ENCODE measurements at regions not wholly inside any gene's neighbourhood (a gene's known extent, or its start where the extent isn't known, plus 50 kb on each side); places are given as distances from the start of the nearest gene placed in this dataset.

DNA sequence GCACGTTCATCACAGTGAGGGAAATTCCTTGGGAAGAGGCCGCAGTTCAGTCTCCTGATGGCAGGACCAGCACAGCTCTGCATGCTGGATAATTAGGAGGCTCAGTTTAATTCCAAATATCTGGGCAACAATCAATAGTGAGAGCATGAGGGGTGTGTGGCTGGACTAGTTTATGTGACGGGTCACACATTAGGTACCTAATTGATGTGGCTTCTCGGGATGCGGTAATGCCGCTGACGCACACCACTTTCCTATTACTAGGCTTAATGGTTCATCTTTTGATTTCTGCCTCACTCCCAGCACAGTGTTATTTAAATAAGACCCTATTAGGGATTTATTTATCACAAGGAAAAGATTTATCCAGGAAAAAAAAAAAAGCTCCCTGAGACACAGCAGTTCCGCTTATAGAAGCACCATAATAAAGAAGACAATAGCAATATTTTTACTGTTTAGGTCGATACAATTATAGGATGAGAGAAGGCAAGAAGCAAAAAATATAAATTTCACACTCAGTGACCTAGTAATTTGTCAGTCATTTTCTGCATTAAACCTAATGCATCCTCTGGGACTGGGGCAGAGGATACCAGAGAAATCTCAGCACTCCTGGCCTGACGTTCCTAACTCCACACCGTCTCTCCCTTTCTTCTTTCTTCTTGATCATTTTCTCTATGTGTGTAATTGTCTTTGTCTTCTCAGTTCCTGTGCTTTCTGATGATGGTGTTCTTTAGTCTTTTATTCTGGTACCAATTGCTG lies 264.7 kb upstream of the SLC14A2 start:
- peak overlapping the region; percentile 59 to 83 for H3K27ac ChIP-seq

DNA sequence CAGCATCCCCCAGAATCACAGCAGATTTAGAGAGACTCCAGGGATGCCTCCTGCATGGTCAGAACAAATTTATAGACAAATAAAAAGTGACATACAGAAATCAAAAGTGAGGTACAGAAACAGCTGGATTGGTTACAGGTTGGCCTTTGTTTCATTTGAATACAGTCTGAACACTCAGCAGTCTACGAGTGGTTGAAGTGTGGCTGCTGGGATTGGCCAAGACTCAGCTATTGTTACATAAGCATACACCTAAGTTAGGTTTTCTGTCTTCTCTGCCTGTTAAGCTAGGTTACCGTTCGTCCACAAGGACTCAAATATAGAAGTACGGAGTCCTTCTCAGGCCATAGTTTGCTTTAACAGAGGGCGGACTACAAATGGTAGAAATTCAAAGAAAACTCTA lies 262.4 kb upstream of the SLC14A2 start:
- in situ Hi-C loops (cut with MboI; ENCODE audit: low pct_unique_long_range_greater_than_20kb in 2 of 9, low sequenced_read_pairs in 9 of 9, unreplicated experiment in 9 of 9) = no loop called here
- H3K4me1 ChIP-seq (replicated peaks in 1 of 2) = peaks cover 14 to 46% of the 10 kb centered on the region in 2 donors
- no peak overlapping the region for H3K4me3 ChIP-seq
- no peak overlapping the region for H3K27ac ChIP-seq
- WGBS, 10 experiments = 68 to 100% (median 91%) methylated on average over 1 to 5 of the region's 5 CpGs
- ATAC-seq (replicated peaks in 6 of 8) = no peak

More for the DNA sequence above, 264.7 kb upstream of the SLC14A2 start:
- peak in 5 of 8 experiments; percentile 91 to 97 (median 94) for ATAC-seq (replicated peaks in 6 of 8)
- no peak overlapping the region for H3K4me3 ChIP-seq
- peaks cover 12 to 44% of the 10 kb centered on the region in 2 donors for H3K4me1 ChIP-seq (replicated peaks in 1 of 2)
- 31 to 90% (median 50%) methylated on average over 2 to 8 of the region's 11 CpGs; no CpG with 5 or more reads in 1 of the 10 experiments for WGBS, 10 experiments
- in situ Hi-C loops (cut with MboI; ENCODE audit: low pct_unique_long_range_greater_than_20kb in 2 of 9, low sequenced_read_pairs in 9 of 9, unreplicated experiment in 9 of 9) = no loop called here

DNA sequence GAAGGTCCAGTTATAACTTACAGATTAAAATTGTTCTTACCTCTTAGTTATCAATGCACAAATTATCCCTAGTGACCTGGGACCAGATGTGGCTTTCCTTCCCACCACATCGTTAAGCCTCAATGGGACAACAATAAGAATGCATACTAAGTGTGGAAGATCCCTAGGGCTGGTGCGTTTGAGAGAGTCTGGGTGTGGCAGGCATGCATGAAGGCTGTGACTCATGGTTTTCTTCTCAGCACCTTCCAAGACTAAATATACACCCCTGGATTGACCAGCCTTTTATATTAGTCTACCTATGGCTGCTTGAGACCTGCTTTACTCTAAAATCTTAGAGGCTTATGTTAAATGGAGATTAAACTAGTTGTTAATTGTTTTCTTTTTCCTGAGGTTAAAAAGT lies 261.7 kb upstream of the SLC14A2 start:
- 0 to 86% (median 58%) methylated on average over 1 to 2 of the region's 2 CpGs; no CpG with 5 or more reads in 4 of the 10 experiments for WGBS, 10 experiments
- Histone ChIP-seq H3K4me3 (no peak overlapping the region), H3K4me1 (replicated peaks in 1 of 2) (peaks cover 15 to 47% of the 10 kb centered on the region in 2 donors), H3K27ac (no peak overlapping the region)
- peak in 3 of 8 experiments; percentile 44 to 99 (median 98) for ATAC-seq (replicated peaks in 6 of 8)
- in situ Hi-C loops (cut with MboI; ENCODE audit: low pct_unique_long_range_greater_than_20kb in 2 of 9, low sequenced_read_pairs in 9 of 9, unreplicated experiment in 9 of 9) = no loop called here

DNA sequence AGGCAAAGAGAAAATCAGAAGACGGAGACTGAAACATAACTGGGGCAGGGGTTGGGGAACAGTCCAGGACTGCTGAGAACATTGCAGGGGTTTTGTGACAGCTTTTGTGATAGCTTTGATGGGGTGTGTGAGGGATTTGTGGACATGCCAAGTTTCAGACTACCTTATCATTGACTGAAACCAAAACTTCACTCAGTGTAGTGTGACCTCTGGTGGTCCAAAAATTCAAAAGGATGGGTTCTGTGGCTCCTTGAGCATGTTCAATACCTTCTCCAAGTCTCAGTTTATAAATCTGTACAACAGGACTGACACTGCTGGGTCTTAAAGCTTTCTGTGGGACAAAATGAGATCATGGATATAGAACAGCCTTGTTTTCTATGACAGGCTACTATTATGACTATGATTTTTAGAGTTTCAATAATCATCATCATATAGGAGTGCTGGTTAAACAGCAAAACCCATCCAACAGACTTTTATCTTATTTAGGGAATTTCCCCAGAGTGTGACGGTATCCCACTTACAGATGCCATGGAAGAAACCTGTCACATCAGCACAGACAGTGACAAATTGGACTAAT lies 259.2 kb upstream of the SLC14A2 start:
- Histone ChIP-seq H3K4me3 (no peak overlapping the region), H3K27ac (no peak overlapping the region), H3K4me1 (replicated peaks in 1 of 2) (peaks cover 12 to 28% of the 10 kb centered on the region in 2 donors)
- no peak for ATAC-seq (replicated peaks in 6 of 8)
- WGBS, 10 experiments = 100% methylated on average over 1 to 2 of the region's 2 CpGs; no CpG with 5 or more reads in 4 of the 10 experiments
- in situ Hi-C loops (cut with MboI; ENCODE audit: low pct_unique_long_range_greater_than_20kb in 2 of 9, low sequenced_read_pairs in 9 of 9, unreplicated experiment in 9 of 9) = no loop called here

DNA sequence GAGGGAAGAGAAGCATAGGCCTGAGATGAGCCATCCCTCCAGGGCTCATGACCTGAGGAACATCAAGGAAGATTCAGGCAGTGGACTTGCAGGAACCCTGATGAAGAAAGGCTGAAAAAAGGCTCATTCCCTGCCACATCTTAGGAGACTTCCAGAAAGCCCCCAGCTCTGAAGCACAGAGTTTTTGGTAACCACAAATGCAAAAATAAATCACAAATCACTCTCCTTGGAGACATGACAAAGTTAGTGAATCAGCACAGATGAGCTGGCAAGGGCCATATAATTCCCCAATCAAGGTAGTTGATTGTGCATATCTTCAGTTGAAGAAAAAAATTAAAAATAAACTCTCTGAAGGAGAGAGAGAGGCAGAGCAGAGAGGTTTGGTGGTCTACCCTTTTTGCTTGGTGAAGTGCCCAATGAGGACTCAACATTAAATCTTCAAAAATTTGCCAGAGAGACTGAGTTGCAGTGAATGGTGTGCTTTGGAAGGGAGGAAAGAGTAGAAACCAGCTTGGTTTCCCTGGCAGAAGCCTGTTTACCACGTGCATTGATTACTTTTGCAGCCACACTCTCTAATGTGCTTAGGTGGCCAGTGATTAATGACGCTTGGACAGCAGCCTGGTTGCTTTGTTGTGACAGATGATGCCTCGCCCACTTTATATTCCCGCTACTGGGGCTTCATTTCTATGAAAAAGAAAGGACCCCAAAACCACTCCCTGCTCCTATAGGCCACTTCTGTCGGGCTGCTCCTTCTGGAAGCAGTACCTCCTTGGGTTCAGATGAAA lies 257.4 kb upstream of the SLC14A2 start:
- peak in 7 of 8 experiments; percentile 9 to 71 (median 48) for ATAC-seq (replicated peaks in 6 of 8)
- Histone ChIP-seq H3K4me1 (replicated peaks in 1 of 2) (peaks cover 13 to 21% of the 10 kb centered on the region in 2 donors), H3K27ac (no peak overlapping the region), H3K4me3 (no peak overlapping the region)
- WGBS, 10 experiments = 0 to 100% (median 67%) methylated on average over 1 to 5 of the region's 5 CpGs; no CpG with 5 or more reads in 1 of the 10 experiments
- in situ Hi-C loops (cut with MboI; ENCODE audit: low pct_unique_long_range_greater_than_20kb in 2 of 9, low sequenced_read_pairs in 9 of 9, unreplicated experiment in 9 of 9) = no loop called here

DNA sequence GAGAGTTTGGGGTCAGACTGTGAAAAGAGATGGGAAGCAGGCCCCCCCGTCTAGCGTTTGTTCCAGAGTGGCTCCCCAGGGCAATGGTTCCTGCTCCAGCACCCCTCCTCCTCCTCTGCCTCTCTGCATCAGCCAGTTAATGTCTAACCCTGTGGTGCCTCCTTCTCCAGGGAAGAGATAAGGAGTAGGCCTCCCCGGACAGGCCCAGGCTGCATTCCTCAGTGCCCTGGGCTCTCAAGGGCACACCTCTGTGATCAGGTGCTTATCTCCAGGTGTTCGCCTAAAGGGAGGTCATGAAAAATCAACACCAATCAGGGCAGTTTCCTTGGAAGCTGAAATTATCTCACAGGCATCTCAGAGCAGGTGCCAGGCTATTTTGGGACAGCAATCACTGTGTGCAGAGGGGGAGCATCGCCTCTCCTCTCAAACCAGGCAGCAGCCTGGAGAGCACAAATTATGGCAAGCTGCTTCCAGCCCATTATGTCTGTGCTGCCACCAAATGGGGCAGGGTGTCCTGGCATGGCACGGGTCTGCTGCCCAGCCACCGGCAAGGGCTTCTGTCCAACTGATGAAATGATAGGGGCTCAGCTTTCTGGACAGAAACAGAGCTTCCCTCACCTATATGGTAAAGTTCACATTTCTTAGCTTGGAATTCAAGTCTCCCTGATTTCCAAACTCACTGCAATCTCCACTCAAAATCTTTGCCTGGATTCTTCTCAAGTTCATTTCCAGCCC lies 255.8 kb upstream of the SLC14A2 start:
- peaks cover 5 to 7% of the 10 kb centered on the region in 2 donors for H3K4me1 ChIP-seq (replicated peaks in 1 of 2)
- WGBS, 10 experiments = 67 to 100% (median 90%) methylated on average over 1 to 4 of the region's 7 CpGs; no CpG with 5 or more reads in 3 of the 10 experiments
- in situ Hi-C loops (cut with MboI; ENCODE audit: low pct_unique_long_range_greater_than_20kb in 2 of 9, low sequenced_read_pairs in 9 of 9, unreplicated experiment in 9 of 9) = no loop called here
- H3K27ac ChIP-seq = no peak overlapping the region
- H3K4me3 ChIP-seq = no peak overlapping the region
- ATAC-seq (replicated peaks in 6 of 8) = no peak

DNA sequence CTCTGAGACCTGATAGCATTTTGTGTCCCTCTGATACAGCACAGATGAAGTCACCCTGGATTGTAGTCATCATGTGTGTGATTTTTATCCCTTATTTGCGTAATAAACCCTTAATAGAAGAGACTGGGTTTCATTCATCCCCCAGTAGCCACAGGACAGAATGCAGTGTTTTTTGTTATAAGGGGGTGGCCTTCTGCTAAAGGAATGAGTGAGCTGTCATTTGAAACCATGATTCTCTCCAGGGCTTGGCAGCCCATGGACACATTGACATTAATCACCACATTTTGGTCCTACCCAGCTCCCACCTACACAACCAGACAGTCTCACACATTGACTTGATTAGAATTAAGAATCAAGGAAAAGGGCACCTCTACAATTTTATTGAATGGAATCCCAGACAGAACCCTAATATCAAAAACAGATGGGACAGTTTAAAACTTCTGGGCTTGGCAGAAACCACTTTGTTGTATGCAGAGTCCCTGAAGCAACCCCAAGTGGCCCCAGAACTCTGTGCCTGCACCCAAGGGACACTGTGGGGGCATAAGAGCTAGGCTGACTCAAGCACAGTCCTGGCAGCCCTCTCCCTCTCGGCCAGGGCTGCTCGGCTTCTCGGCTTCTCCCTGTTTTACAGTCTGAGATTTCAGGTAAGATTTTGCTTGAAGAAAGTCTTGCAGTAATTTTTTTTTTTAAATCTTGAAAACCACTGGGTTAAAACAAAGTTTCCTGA lies 254.0 kb upstream of the SLC14A2 start:
- peak in 5 of 8 experiments; percentile 32 to 78 (median 53) for ATAC-seq (replicated peaks in 6 of 8)
- 52 to 100% (median 100%) methylated on average over 2 to 4 of the region's 4 CpGs; no CpG with 5 or more reads in 5 of the 10 experiments for WGBS, 10 experiments
- in situ Hi-C loops (cut with MboI; ENCODE audit: low pct_unique_long_range_greater_than_20kb in 2 of 9, low sequenced_read_pairs in 9 of 9, unreplicated experiment in 9 of 9) = no loop called here
- Histone ChIP-seq H3K4me1 (replicated peaks in 1 of 2) (peaks cover 3 to 7% of the 10 kb centered on the region in 2 donors), H3K4me3 (no peak overlapping the region), H3K27ac (no peak overlapping the region)

DNA sequence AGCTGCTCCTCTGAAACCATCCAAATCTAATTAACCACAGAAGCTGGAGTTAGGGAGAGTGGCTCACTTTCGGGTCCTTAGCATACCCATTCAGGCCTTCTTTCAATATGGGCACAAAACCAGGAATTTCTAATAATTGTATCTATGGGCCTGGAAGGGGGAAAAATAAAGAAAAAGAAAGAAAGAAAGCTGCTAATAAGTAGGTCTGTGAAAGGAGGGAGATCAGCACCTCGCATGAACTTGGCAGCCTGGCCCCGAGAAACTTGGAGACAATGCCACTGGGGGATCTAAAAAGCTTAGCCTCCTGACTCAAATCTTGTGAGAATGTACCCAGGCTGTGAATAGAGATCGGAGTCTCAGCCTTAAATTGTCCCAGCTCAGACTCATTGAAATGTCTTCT lies 252.1 kb upstream of the SLC14A2 start:
- 68 to 100% (median 90%) methylated on average over 1 to 4 of the region's 4 CpGs; no CpG with 5 or more reads in 1 of the 10 experiments for WGBS, 10 experiments
- Histone ChIP-seq H3K4me3 (no peak overlapping the region), H3K27ac (no peak overlapping the region), H3K4me1 (replicated peaks in 1 of 2) (peaks cover 0 to 4% of the 10 kb centered on the region in 2 donors)
- in situ Hi-C loops (cut with MboI; ENCODE audit: low pct_unique_long_range_greater_than_20kb in 2 of 9, low sequenced_read_pairs in 9 of 9, unreplicated experiment in 9 of 9) = no loop called here
- ATAC-seq (replicated peaks in 6 of 8) = no peak

DNA sequence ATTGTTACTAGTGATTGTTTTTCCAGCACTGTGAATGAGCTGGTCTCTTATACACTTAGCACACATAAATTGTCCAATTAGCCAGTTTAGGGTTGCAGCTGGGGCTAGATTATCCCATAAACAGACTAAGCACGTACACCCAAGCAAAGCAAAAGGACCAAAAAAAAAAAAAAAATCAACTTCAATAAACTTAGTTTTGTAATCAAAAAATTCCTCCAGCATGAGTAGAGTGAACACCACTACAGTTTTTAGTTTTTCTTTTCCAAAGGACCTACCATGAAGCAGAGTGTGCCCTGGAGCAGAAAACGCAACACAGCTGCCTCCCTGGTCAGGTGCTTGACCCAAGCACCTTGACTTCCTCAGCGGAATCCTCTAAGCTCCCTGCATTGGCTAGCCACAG lies 249.4 kb upstream of the SLC14A2 start:
- in situ Hi-C loops (cut with MboI; ENCODE audit: low pct_unique_long_range_greater_than_20kb in 2 of 9, low sequenced_read_pairs in 9 of 9, unreplicated experiment in 9 of 9) = no loop called here
- Histone ChIP-seq H3K4me1 (replicated peaks in 1 of 2) (peaks cover 13 to 14% of the 10 kb centered on the region in 2 donors), H3K27ac (no peak overlapping the region), H3K4me3 (no peak overlapping the region)
- ATAC-seq (replicated peaks in 6 of 8) = no peak
- WGBS, 10 experiments = 0 to 100% (median 53%) methylated on average over 1 to 2 of the region's 3 CpGs; no CpG with 5 or more reads in 2 of the 10 experiments

DNA sequence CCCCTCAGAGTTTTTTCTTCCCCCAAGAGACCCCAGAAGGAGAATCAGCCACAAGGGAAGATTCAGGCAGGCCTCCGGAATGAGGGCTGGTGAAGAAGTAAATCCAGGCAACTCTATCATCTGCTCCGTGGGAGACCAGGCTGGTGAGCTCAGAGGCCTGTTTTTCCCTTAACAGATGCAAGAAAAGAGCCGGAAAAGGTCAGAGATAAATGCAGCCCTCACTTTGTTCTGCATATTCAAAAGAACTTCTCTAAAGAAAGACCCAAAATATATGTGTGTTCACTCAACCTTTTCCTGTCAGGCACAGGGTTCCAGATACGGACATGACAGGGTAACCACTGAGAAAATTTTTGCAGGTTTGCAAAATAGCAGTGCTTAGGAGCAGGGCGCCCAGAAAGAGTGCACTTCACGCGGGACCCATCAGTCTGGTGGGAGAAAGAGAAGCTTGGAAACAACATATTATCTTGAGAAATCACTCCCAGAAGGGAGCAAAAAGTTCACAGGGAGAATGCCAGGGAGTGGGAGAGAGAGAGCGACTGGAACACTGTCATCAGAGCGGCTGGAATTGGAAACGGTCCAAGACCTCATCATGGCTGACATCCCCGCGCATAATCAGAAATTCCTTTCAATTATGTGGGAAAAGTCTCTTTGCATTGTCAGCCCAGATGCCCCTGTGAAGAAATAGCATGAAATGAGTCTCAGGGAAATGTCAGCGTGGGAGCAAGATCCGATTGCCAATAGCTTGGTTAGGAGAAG lies 244.8 kb upstream of the SLC14A2 start:
- H3K4me3 ChIP-seq = no peak overlapping the region

DNA sequence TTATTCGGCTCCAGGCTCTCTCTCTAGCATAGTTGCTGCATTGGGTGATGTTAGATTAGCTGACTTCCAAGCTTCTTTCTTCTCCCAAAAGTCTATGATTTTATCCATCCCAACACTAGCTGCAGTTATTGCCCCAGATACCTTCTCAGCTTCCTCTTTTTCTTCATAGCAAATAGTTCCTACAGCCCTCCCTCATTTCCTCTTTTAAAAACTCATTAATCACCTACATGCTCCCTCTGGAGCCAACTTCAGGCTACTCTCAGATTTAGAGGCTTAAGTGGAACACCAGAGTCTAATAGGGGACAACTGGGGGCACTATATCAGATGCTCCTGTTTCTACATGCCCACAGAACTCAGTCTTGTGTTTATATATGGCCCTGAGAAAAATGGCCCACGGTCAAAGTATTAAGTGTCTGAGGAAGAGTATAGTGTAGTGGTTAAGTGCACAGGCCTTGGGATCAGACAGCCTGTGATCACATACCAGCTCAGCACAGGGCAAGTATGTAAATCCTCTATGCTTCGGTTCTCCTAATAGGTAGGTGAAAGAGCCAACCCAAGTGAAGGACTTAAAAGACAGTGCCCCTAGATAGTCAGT lies 241.9 kb upstream of the SLC14A2 start:
- 80 to 100% (median 100%) methylated on average over 1 to 2 of the region's 3 CpGs; no CpG with 5 or more reads in 2 of the 10 experiments for WGBS, 10 experiments
- H3K4me3 ChIP-seq = no peak overlapping the region

More for the DNA sequence above, 244.8 kb upstream of the SLC14A2 start:
- peak; percentile 57 to 90 (median 80) for ATAC-seq (replicated peaks in 6 of 8)
- in situ Hi-C loops (cut with MboI; ENCODE audit: low pct_unique_long_range_greater_than_20kb in 2 of 9, low sequenced_read_pairs in 9 of 9, unreplicated experiment in 9 of 9) = no loop called here
- 8 to 80% (median 46%) methylated on average over 3 to 11 of the region's 14 CpGs; no CpG with 5 or more reads in 1 of the 10 experiments for WGBS, 10 experiments
- peak overlapping the region; percentile 28 to 48 for H3K27ac ChIP-seq
- peaks cover 18% of the 10 kb centered on the region in 2 donors for H3K4me1 ChIP-seq (replicated peaks in 1 of 2)

More for the DNA sequence above, 241.9 kb upstream of the SLC14A2 start:
- Histone ChIP-seq H3K4me1 (replicated peaks in 1 of 2) (peaks cover 18% of the 10 kb centered on the region in 2 donors), H3K27ac (no peak overlapping the region)
- no peak for ATAC-seq (replicated peaks in 6 of 8)
- in situ Hi-C loops (cut with MboI; ENCODE audit: low pct_unique_long_range_greater_than_20kb in 2 of 9, low sequenced_read_pairs in 9 of 9, unreplicated experiment in 9 of 9) = no loop called here
